ENCODE measurements at regions not wholly inside any gene's neighbourhood (a gene's known extent, or its start where the extent isn't known, plus 50 kb on each side); places are given as distances from the start of the nearest gene placed in this dataset.

DNA sequence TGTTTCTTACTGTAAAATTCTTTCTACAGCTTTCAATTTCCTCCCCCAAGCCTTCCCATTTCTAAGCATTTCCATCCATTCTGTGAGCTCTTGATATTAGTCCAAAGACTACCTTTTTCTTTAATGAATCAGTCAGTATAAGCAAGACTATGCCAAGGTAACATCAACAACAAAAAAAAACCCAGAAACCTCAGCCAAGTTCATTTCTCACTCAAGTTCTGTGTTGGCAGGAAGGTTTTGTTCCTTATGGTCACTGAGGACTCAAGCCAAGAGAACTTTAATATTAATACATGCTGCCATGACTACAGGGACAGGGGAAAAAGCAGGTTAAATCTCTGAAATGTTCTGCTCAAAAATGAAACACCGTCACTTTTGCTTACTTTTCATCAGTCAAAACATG is 621.2 kb upstream of the NRP1 start:
- FAIRE-seq, result peak; percentile 51

GRCh38 chr10:33952692-33953360 is 618.4 kb upstream of the NRP1 start:
- TF ChIP-seq CTCF (optimal IDR thresholded peaks at IDR 0.05 in 1 of 3, IDR thresholded peaks at IDR 0.05 in 1 of 3, conservative IDR thresholded peaks at IDR 0.05 in 1 of 3; ENCODE audit: extremely low read depth in 1 of 3, insufficient read depth in 2 of 3, low read length in 3 of 3), result no peak
- no peak for TF ChIP-seq EZH2 (IDR thresholded peaks at IDR 0.05; ENCODE audit: low read length)
- dilution Hi-C loops (cut with MboI; ENCODE audit: extremely low pct_ligation_motif_present, low sequenced_read_pairs), result no loop called here
- peaks cover 6% of the 10 kb centered on the region for H3K4me1 ChIP-seq (ENCODE audit: control insufficient read depth, extremely low read depth, insufficient read depth, low read length)
- H2AFZ ChIP-seq (ENCODE audit: control insufficient read depth, low read length), result no peak overlapping the region
- no peak for DNase-seq (ENCODE audit: low read depth, low spot score)
- no peaks in the 10 kb centered on the region for H3K9me1 ChIP-seq (ENCODE audit: control insufficient read depth, extremely low read depth, insufficient read depth, low read length)
- no peak overlapping the region for H3K27ac ChIP-seq (ENCODE audit: control insufficient read depth, insufficient read depth, low read length)
- H3K27me3 ChIP-seq (ENCODE audit: control insufficient read depth, extremely low read depth, insufficient read depth, low read length), result no peaks in the 10 kb centered on the region
- H3K9me3 ChIP-seq (ENCODE audit: control insufficient read depth, low read depth, low read length), result no peaks in the 10 kb centered on the region
- no peak for FAIRE-seq
- no peaks in the 10 kb centered on the region for H3K79me2 ChIP-seq (ENCODE audit: control insufficient read depth, insufficient read depth, low read length)
- peak overlapping the region; percentile 20 for H3K4me2 ChIP-seq (ENCODE audit: control insufficient read depth, extremely low read depth, insufficient read depth, low read depth, low read length)
- H3K4me3 ChIP-seq (ENCODE audit: control insufficient read depth in 2 of 3, extremely low read depth in 1 of 3, insufficient read depth in 2 of 3, low read depth in 1 of 3, low read length in 3 of 3), result no peak overlapping the region
- H4K20me1 ChIP-seq (ENCODE audit: control insufficient read depth, extremely low read depth, insufficient read depth, low read length), result no peaks in the 10 kb centered on the region
- H3K9ac ChIP-seq (ENCODE audit: control insufficient read depth, extremely low read depth, insufficient read depth, low read length), result no peak overlapping the region
- H3K36me3 ChIP-seq (ENCODE audit: control insufficient read depth in 2 of 2, extremely low read depth in 1 of 2, insufficient read depth in 2 of 2, low read length in 2 of 2), result no peaks in the 10 kb centered on the region

More for the DNA sequence above, 621.2 kb upstream of the NRP1 start:
- H4K20me1 ChIP-seq (ENCODE audit: control insufficient read depth, extremely low read depth, insufficient read depth, low read length), result no peaks in the 10 kb centered on the region
- H2AFZ ChIP-seq (ENCODE audit: control insufficient read depth, low read length), result no peak overlapping the region
- no peak overlapping the region for H3K4me3 ChIP-seq (ENCODE audit: control insufficient read depth in 2 of 3, extremely low read depth in 1 of 3, insufficient read depth in 2 of 3, low read depth in 1 of 3, low read length in 3 of 3)
- no peaks in the 10 kb centered on the region for H3K79me2 ChIP-seq (ENCODE audit: control insufficient read depth, insufficient read depth, low read length)
- dilution Hi-C loops (cut with MboI; ENCODE audit: extremely low pct_ligation_motif_present, low sequenced_read_pairs), result no loop called here
- no peaks in the 10 kb centered on the region for H3K9me1 ChIP-seq (ENCODE audit: control insufficient read depth, extremely low read depth, insufficient read depth, low read length)
- H3K9me3 ChIP-seq (ENCODE audit: control insufficient read depth, low read depth, low read length), result no peaks in the 10 kb centered on the region
- no peak overlapping the region for H3K27ac ChIP-seq (ENCODE audit: control insufficient read depth, insufficient read depth, low read length)
- H3K36me3 ChIP-seq (ENCODE audit: control insufficient read depth in 2 of 2, extremely low read depth in 1 of 2, insufficient read depth in 2 of 2, low read length in 2 of 2), result no peaks in the 10 kb centered on the region
- H3K27me3 ChIP-seq (ENCODE audit: control insufficient read depth, extremely low read depth, insufficient read depth, low read length), result no peaks in the 10 kb centered on the region
- H3K4me2 ChIP-seq (ENCODE audit: control insufficient read depth, extremely low read depth, insufficient read depth, low read depth, low read length), result no peak overlapping the region
- peaks cover 6% of the 10 kb centered on the region for H3K4me1 ChIP-seq (ENCODE audit: control insufficient read depth, extremely low read depth, insufficient read depth, low read length)
- DNase-seq (ENCODE audit: low read depth, low spot score), result no peak
- no peak for TF ChIP-seq CTCF (optimal IDR thresholded peaks at IDR 0.05 in 1 of 3, IDR thresholded peaks at IDR 0.05 in 1 of 3, conservative IDR thresholded peaks at IDR 0.05 in 1 of 3; ENCODE audit: extremely low read depth in 1 of 3, insufficient read depth in 2 of 3, low read length in 3 of 3)
- no peak overlapping the region for H3K9ac ChIP-seq (ENCODE audit: control insufficient read depth, extremely low read depth, insufficient read depth, low read length)

All from keratinocyte (primary cell).